Right atrium auricular region (tissue), 2 donors: ENCODE measurements at regions not wholly inside any gene's neighbourhood (a gene's known extent, or its start where the extent isn't known, plus 50 kb on each side); places are given as distances from the start of the nearest gene placed in this dataset.
"Not testable (repeated sequence)": the region's sequence is repeated elsewhere in the genome, so short reads cannot be mapped to it uniquely, and the experiment has no call there.

Experiments used
- DNase-seq: peaks from one replicate; pipeline ENCODE4 v3.0.0-alpha.2; 2019; ENCODE audit warnings: low spot score
- H3K27ac ChIP-seq, 2 donors: fragments of 200-600 bp; sonication (generic); 1 replicate in 1 of 2; 2 replicates in 1 of 2; pipeline ENCODE4 v1.5.1; 2016 to 2019
- H3K27me3 ChIP-seq, 2 donors: fragments of 200-600 bp; sonication (generic); one replicate each; pipeline versions ENCODE4 v1.5.1 to v1.6.0; 2017 to 2019
- H3K36me3 ChIP-seq: fragments of 200-600 bp; sonication (generic); one replicate; pipeline ENCODE4 v1.5.1; 2016
- H3K4me1 ChIP-seq, 2 donors: fragments of 200-600 bp; sonication (generic); one replicate each; pipeline versions ENCODE4 v1.5.1 to v1.6.0; 2017 to 2019
- H3K4me3 ChIP-seq, 2 donors: fragments of 200-600 bp; sonication (generic); 1 replicate in 1 of 2; 2 replicates in 1 of 2; pipeline ENCODE4 v1.5.1; 2017 to 2019; ENCODE audit warnings: mild to moderate bottlenecking in 1 of 2, moderate library complexity in 1 of 2
- H3K9me3 ChIP-seq, 2 donors: fragments of 200-600 bp; sonication (generic); one replicate each; pipeline ENCODE4 v1.5.1; 2019
- TF ChIP-seq, protein P1 (sequence below), 2 donors: fragments of 200-600 bp; sonication (generic); IDR thresholded peaks; one replicate each; pipeline ENCODE4 v1.5.1; 2019; ENCODE audit warnings: antibody characterized with exemption in 2 of 2

- H3K27ac ChIP-seq, result no peak overlapping the region
- no peaks in the 10 kb centered on the region for H3K36me3 ChIP-seq
- DNase-seq, result no peak
- peaks cover 3 to 26% of the 10 kb centered on the region in 2 donors for H3K9me3 ChIP-seq
- H3K27me3 ChIP-seq, result no peaks in the 10 kb centered on the region
- no peak overlapping the region for H3K4me3 ChIP-seq
- TF ChIP-seq, protein P1, sequence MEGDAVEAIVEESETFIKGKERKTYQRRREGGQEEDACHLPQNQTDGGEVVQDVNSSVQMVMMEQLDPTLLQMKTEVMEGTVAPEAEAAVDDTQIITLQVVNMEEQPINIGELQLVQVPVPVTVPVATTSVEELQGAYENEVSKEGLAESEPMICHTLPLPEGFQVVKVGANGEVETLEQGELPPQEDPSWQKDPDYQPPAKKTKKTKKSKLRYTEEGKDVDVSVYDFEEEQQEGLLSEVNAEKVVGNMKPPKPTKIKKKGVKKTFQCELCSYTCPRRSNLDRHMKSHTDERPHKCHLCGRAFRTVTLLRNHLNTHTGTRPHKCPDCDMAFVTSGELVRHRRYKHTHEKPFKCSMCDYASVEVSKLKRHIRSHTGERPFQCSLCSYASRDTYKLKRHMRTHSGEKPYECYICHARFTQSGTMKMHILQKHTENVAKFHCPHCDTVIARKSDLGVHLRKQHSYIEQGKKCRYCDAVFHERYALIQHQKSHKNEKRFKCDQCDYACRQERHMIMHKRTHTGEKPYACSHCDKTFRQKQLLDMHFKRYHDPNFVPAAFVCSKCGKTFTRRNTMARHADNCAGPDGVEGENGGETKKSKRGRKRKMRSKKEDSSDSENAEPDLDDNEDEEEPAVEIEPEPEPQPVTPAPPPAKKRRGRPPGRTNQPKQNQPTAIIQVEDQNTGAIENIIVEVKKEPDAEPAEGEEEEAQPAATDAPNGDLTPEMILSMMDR (IDR thresholded peaks at IDR 0.05), result no peak
- H3K4me1 ChIP-seq, result no peaks in the 10 kb centered on the region
Observed at GRCh38 chr12:89192429-89192828, 159.9 kb downstream of the DUSP6 start.

DNA sequence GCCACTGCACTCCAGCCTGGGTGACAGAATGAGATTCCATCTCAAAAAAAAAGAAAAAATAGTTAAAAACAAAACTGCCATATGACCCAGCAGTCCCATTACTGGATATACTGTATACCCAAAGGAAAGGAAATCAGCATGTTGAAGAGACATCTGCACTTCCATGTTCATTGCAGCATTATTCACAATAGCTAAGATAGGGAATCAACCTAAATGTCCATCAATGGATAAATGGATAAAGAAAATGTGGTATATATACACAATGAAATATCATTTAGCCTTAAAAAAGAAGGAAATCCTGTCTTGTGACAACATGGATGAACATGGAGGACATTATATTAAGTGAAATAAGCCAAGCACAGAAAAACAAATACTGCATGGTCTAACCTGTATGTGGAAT, 160.7 kb downstream of the DUSP6 start:
- not testable (repeated sequence) for H3K27ac ChIP-seq, H3K4me3 ChIP-seq
- peaks cover 3 to 26% of the 10 kb centered on the region in 2 donors for H3K9me3 ChIP-seq

GRCh38 chr12:89189448-89189847, 162.9 kb downstream of the DUSP6 start:
- Histone ChIP-seq H3K9me3 (peaks cover 3 to 26% of the 10 kb centered on the region in 2 donors), H3K36me3 (no peaks in the 10 kb centered on the region), H3K4me3 (no peak overlapping the region), H3K4me1 (no peaks in the 10 kb centered on the region), H3K27me3 (no peaks in the 10 kb centered on the region), H3K27ac (no peak overlapping the region)
- no peak for DNase-seq
- TF ChIP-seq, protein P1 (IDR thresholded peaks at IDR 0.05), result no peak

More for the DNA sequence above, 160.7 kb downstream of the DUSP6 start:
- not testable (repeated sequence) for DNase-seq, H3K4me1 ChIP-seq, H3K27me3 ChIP-seq, H3K36me3 ChIP-seq

- H3K36me3 ChIP-seq, result no peaks in the 10 kb centered on the region
- H3K4me1 ChIP-seq, result no peaks in the 10 kb centered on the region
- DNase-seq, result no peak
- TF ChIP-seq, protein P1 (IDR thresholded peaks at IDR 0.05), result no peak
- H3K27ac ChIP-seq, result no peak overlapping the region
- H3K4me3 ChIP-seq, result no peak overlapping the region
- peaks cover 3 to 26% of the 10 kb centered on the region in 2 donors for H3K9me3 ChIP-seq
- no peaks in the 10 kb centered on the region for H3K27me3 ChIP-seq
Observed at GRCh38 chr12:89187507-89187906, 164.8 kb downstream of the DUSP6 start.

DNA sequence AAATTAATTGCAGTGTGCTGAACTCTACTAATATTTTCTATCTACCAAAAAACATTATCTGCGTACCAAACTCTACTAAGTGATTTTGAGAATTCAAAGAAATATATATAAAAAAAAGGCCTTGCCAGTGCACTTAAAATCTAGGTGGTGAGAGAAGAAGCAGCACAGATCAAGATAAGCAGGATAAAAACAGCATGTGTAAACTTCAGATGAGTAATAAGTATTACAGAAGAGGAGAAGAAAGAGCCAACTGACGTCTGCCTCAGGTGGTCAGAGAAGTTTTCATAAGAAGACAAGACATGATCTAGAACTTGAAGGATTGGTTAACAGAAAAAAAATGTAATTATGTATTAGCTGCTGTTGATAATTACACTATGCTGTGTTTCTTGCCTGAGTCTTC, 166.4 kb downstream of the DUSP6 start:
- Histone ChIP-seq H3K9me3 (peaks cover 3 to 26% of the 10 kb centered on the region in 2 donors), H3K27ac (no peak overlapping the region), H3K27me3 (no peaks in the 10 kb centered on the region), H3K4me1 (peaks cover 0 to 4% of the 10 kb centered on the region in 2 donors), H3K36me3 (no peaks in the 10 kb centered on the region), H3K4me3 (no peak overlapping the region)
- DNase-seq, result no peak
- TF ChIP-seq, protein P1 (IDR thresholded peaks at IDR 0.05), result no peak

DNA sequence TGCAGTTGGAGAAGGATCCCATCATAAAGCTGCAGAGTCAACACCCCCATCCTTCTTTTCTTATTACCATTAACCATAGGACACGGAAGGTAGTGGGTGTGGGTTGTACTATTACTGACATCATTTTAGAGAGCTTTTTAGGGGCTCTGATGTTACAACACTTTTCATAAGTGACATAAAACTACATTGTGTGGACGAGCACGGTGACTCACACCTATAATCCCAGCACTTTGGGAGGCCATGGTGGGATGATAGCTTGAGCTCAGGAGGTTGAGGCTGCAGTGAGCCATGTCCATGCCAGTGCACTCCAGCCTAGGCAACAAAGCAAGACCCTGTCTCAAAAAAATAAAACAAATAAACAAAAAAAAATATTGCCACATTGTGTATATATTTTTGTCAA, 167.1 kb downstream of the DUSP6 start:
- TF ChIP-seq, protein P1 (IDR thresholded peaks at IDR 0.05), result no peak
- no peak for DNase-seq
- no peaks in the 10 kb centered on the region for H3K27me3 ChIP-seq

More for the DNA sequence above, 167.1 kb downstream of the DUSP6 start:
- H3K4me3 ChIP-seq, result no peak overlapping the region
- H3K36me3 ChIP-seq, result no peaks in the 10 kb centered on the region
- H3K9me3 ChIP-seq, result peaks cover 0 to 21% of the 10 kb centered on the region in 2 donors
- peaks cover 0 to 7% of the 10 kb centered on the region in 2 donors for H3K4me1 ChIP-seq
- H3K27ac ChIP-seq, result no peak overlapping the region
